PC-9 (cell line): ENCODE measurements at regions not wholly inside any gene's neighbourhood (a gene's known extent, or its start where the extent isn't known, plus 50 kb on each side); places are given as distances from the start of the nearest gene placed in this dataset.

Source experiments
- BruUV-seq: library from RNA; stranded (reverse); fragments of 400-500 nt; replicated peaks from 2 replicates; lab custom pipeline; 2021; lab: Mats Ljungman, UMichigan
- CTCF ChIA-PET: fragments of 300-600 bp; sonication (Branson Sonifier 250); formaldehyde crosslinking; loops from one replicate; lab custom pipeline; 2022; ENCODE audit warnings: antibody characterized with exemption; lab: Charles Lee
- POLR2A ChIA-PET: fragments of 300-600 bp; sonication (Branson Sonifier 250); formaldehyde crosslinking; loops from one replicate; lab custom pipeline; 2022; ENCODE audit warnings: antibody characterized with exemption; ENCODE audit not compliant: unreplicated experiment; lab: Charles Lee
- DNase-seq, 2 experiments: peaks; one replicate each; pipeline versions ENCODE4 v3.0.0 to v3.0.0-alpha.2; 2015 to 2022; ENCODE audit warnings: mixed read lengths in 1 of 2
- H2AFZ ChIP-seq: fragments of 200-600 bp; sonication (generic); 2 replicates; pipeline ENCODE4 v1.8.1; 2017; ENCODE audit warnings: antibody characterized with exemption
- H3F3A ChIP-seq: fragments of 200-600 bp; sonication (generic); 2 replicates; pipeline ENCODE4 v1.8.1; 2017; ENCODE audit warnings: antibody characterized with exemption, mild to moderate bottlenecking, low read depth; ENCODE audit not compliant: insufficient read depth
- H3K27ac ChIP-seq: fragments of 200-600 bp; sonication (generic); 2 replicates; pipeline ENCODE4 v1.6.1; 2016; ENCODE audit warnings: mixed run types
- H3K27me3 ChIP-seq: fragments of 200-600 bp; sonication (generic); 2 replicates; pipeline ENCODE4 v1.6.1; 2016; ENCODE audit warnings: low read depth, mixed run types; ENCODE audit not compliant: insufficient read depth
- H3K36me3 ChIP-seq: fragments of 200-600 bp; sonication (generic); 2 replicates; pipeline ENCODE4 v1.6.1; 2016; ENCODE audit warnings: low read depth, mixed run types
- H3K4me1 ChIP-seq: fragments of 200-600 bp; sonication (generic); replicated peaks from 2 replicates; pipeline ENCODE4 v1.6.1; 2016; ENCODE audit warnings: mixed run types; ENCODE audit not compliant: insufficient read depth
- H3K4me2 ChIP-seq: fragments of 200-600 bp; sonication (generic); 2 replicates; pipeline ENCODE4 v1.6.1; 2017; ENCODE audit warnings: mixed run types
- H3K4me3 ChIP-seq: fragments of 200-600 bp; sonication (generic); 2 replicates; pipeline ENCODE4 v1.6.1; 2016; ENCODE audit warnings: mixed run types
- H3K79me2 ChIP-seq: fragments of 200-600 bp; sonication (generic); 2 replicates; pipeline ENCODE4 v1.6.1; 2017; ENCODE audit warnings: low read depth, mixed run types
- H3K9me2 ChIP-seq: fragments of 200-600 bp; sonication (generic); 2 replicates; pipeline ENCODE4 v1.8.1; 2017; ENCODE audit warnings: mild to moderate bottlenecking; ENCODE audit not compliant: insufficient read depth
- H3K9me3 ChIP-seq: fragments of 200-600 bp; sonication (generic); 2 replicates; pipeline ENCODE4 v1.8.1; 2016; ENCODE audit warnings: low read depth; ENCODE audit not compliant: insufficient read depth
- H4K20me1 ChIP-seq: fragments of 200-600 bp; sonication (generic); 2 replicates; pipeline ENCODE4 v1.8.1; 2017; ENCODE audit not compliant: insufficient read depth
- CTCF ChIP-seq: fragments of 200-600 bp; sonication (generic); conservative IDR thresholded peaks from 2 replicates; pipeline ENCODE4 v1.6.1; 2017; ENCODE audit warnings: mixed run types, antibody characterized with exemption, mild to moderate bottlenecking, moderate library complexity
- EZH2 ChIP-seq: fragments of 200-600 bp; sonication (generic); IDR thresholded peaks from 2 replicates; pipeline ENCODE4 v1.8.0; 2017; ENCODE audit warnings: antibody characterized with exemption, low read depth
- intact Hi-C: fragments of 100-400 bp; cut with micrococcal nuclease; formaldehyde crosslinking; loops from one replicate; pipeline ENCODE4 v1.10.0; 2022; ENCODE audit not compliant: unreplicated experiment

- Histone ChIP-seq H2AFZ (no peak overlapping the region), H3K27ac (no peak overlapping the region), H3F3A (no peaks in the 10 kb centered on the region), H3K79me2 (no peaks in the 10 kb centered on the region), H3K4me1 (no peaks in the 10 kb centered on the region), H3K9me2 (no peaks in the 10 kb centered on the region), H3K9me3 (no peaks in the 10 kb centered on the region), H3K4me2 (no peak overlapping the region), H3K4me3 (no peak overlapping the region), H4K20me1 (no peaks in the 10 kb centered on the region), H3K36me3 (no peaks in the 10 kb centered on the region), H3K27me3 (no peaks in the 10 kb centered on the region)
- ChIA-PET POLR2A (no interaction called here), CTCF (no interaction called here)
- TF ChIP-seq EZH2 (no peak), CTCF (no peak)
- BruUV-seq = no TSS peak
- no peak for DNase-seq
- intact Hi-C loops = no loop called here
Measured at GRCh38 chr15:95958382-95958781, 372.1 kb upstream of the NR2F2 start.

GRCh38 chr15:95968856-95969255 is 361.6 kb upstream of the NR2F2 start:
- H3K9me3 ChIP-seq = no peaks in the 10 kb centered on the region
- no peak overlapping the region for H2AFZ ChIP-seq
- no peak overlapping the region for H3K4me3 ChIP-seq
- no peaks in the 10 kb centered on the region for H3K27me3 ChIP-seq
- H3F3A ChIP-seq = no peaks in the 10 kb centered on the region
- no peaks in the 10 kb centered on the region for H3K36me3 ChIP-seq
- no TSS peak for BruUV-seq
- no peaks in the 10 kb centered on the region for H4K20me1 ChIP-seq
- no peak overlapping the region for H3K4me2 ChIP-seq
- intact Hi-C loops = no loop called here
- H3K4me1 ChIP-seq = no peaks in the 10 kb centered on the region
- CTCF ChIA-PET = no interaction called here
- H3K9me2 ChIP-seq = no peaks in the 10 kb centered on the region
- TF ChIP-seq CTCF (no peak), EZH2 (no peak)
- POLR2A ChIA-PET = no interaction called here
- no peaks in the 10 kb centered on the region for H3K79me2 ChIP-seq
- no peak for DNase-seq
- H3K27ac ChIP-seq = no peak overlapping the region

- no peak for DNase-seq
- no peaks in the 10 kb centered on the region for H3K4me1 ChIP-seq
- ChIA-PET CTCF (no interaction called here), POLR2A (no interaction called here)
- BruUV-seq = no TSS peak
- no peaks in the 10 kb centered on the region for H3K27me3 ChIP-seq
- no peaks in the 10 kb centered on the region for H4K20me1 ChIP-seq
- H3K79me2 ChIP-seq = no peaks in the 10 kb centered on the region
- no peaks in the 10 kb centered on the region for H3K9me2 ChIP-seq
- H3K36me3 ChIP-seq = no peaks in the 10 kb centered on the region
- no peaks in the 10 kb centered on the region for H3K9me3 ChIP-seq
- no peak overlapping the region for H2AFZ ChIP-seq
- TF ChIP-seq CTCF (no peak), EZH2 (no peak)
- H3F3A ChIP-seq = no peaks in the 10 kb centered on the region
- H3K4me2 ChIP-seq = no peak overlapping the region
- no peak overlapping the region for H3K4me3 ChIP-seq
- intact Hi-C loops = no loop called here
- no peak overlapping the region for H3K27ac ChIP-seq
Measured at GRCh38 chr15:95970326-95970725, 360.2 kb upstream of the NR2F2 start.
